Calu3 (cell line): ENCODE measurements at regions not wholly inside any gene's neighbourhood (a gene's known extent, or its start where the extent isn't known, plus 50 kb on each side); places are given as distances from the start of the nearest gene placed in this dataset.
"Not testable (repeated sequence)": the region's sequence is repeated elsewhere in the genome, so short reads cannot be mapped to it uniquely, and the experiment has no call there.

Experiments
- BruUV-seq: library from RNA; stranded (reverse); fragments of 400-500 nt; replicated peaks from 2 replicates; lab custom pipeline; 2021; lab: Mats Ljungman, UMichigan
- CTCF ChIA-PET: fragments of 300-600 bp; sonication (Branson Sonifier 250); formaldehyde crosslinking; loops from one replicate; lab custom pipeline; 2022; ENCODE audit warnings: antibody characterized with exemption; lab: Charles Lee
- DNase-seq: peaks from one replicate; pipeline ENCODE4 v3.0.0; 2022
- H3K27ac Mint-ChIP-seq: one replicate; pipeline ENCODE4 v1.8.0; 2022; ENCODE audit warnings: mixed read lengths; ENCODE audit not compliant: unreplicated experiment
- H3K27me3 Mint-ChIP-seq: one replicate; pipeline ENCODE4 v1.8.0; 2022; ENCODE audit warnings: mixed read lengths; ENCODE audit not compliant: unreplicated experiment
- H3K36me3 Mint-ChIP-seq: one replicate; pipeline ENCODE4 v1.8.0; 2022; ENCODE audit warnings: mild to moderate bottlenecking, moderate library complexity, mixed read lengths; ENCODE audit not compliant: insufficient read depth, unreplicated experiment
- H3K4me1 Mint-ChIP-seq: one replicate; pipeline ENCODE4 v1.8.0; 2022; ENCODE audit warnings: mild to moderate bottlenecking, low read depth, mixed read lengths; ENCODE audit not compliant: unreplicated experiment
- H3K4me3 Mint-ChIP-seq: one replicate; pipeline ENCODE4 v1.8.0; 2022; ENCODE audit warnings: mild to moderate bottlenecking, low read depth, moderate library complexity, mixed read lengths; ENCODE audit not compliant: unreplicated experiment
- H3K9me3 Mint-ChIP-seq: one replicate; pipeline ENCODE4 v1.8.0; 2022; ENCODE audit warnings: low read depth, mixed read lengths; ENCODE audit not compliant: unreplicated experiment
- intact Hi-C: fragments of 100-400 bp; cut with micrococcal nuclease; formaldehyde crosslinking; loops from one replicate; pipeline ENCODE4 v1.10.0; 2022; ENCODE audit not compliant: unreplicated experiment
- TF ChIP-seq, protein P1 (sequence below): fragments of 200-600 bp; IDR thresholded peaks from one replicate; pipeline ENCODE4 v1.8.0; 2022; ENCODE audit warnings: antibody characterized with exemption; ENCODE audit not compliant: unreplicated experiment

DNA sequence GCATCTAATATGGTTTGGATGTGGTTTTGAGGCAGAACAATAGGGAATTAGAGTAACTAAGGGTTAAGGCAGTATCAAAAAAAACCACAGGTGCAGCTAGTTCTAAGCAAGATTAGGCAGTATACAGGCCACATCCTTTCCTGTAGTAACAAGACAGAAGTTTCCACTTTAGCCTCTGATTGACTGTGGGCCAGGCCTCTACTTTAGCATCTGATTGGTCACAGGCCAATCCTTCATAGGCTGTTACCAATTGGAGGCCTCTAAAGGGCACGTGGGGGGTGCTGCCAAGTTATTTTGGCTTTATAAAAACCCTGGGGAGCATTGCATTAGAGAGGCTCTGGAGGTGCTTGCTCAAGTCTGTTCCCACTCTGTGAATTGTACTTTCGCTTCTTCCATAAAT is 144.1 kb upstream of the ST8SIA4 start:
- DNase-seq = no peak
- BruUV-seq = no TSS peak
- H3K27ac Mint-ChIP-seq = no peak overlapping the region
- CTCF ChIA-PET = no interaction called here
- TF ChIP-seq, protein P1, sequence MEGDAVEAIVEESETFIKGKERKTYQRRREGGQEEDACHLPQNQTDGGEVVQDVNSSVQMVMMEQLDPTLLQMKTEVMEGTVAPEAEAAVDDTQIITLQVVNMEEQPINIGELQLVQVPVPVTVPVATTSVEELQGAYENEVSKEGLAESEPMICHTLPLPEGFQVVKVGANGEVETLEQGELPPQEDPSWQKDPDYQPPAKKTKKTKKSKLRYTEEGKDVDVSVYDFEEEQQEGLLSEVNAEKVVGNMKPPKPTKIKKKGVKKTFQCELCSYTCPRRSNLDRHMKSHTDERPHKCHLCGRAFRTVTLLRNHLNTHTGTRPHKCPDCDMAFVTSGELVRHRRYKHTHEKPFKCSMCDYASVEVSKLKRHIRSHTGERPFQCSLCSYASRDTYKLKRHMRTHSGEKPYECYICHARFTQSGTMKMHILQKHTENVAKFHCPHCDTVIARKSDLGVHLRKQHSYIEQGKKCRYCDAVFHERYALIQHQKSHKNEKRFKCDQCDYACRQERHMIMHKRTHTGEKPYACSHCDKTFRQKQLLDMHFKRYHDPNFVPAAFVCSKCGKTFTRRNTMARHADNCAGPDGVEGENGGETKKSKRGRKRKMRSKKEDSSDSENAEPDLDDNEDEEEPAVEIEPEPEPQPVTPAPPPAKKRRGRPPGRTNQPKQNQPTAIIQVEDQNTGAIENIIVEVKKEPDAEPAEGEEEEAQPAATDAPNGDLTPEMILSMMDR = no peak
- intact Hi-C loops = loop anchor here (5.0 kb wide), 1 partner anchor 340 kb away; no protein-coding TSS in a partner anchor
- peaks cover 8% of the 10 kb centered on the region for H3K4me1 Mint-ChIP-seq
- no peaks in the 10 kb centered on the region for H3K36me3 Mint-ChIP-seq
- no peaks in the 10 kb centered on the region for H3K9me3 Mint-ChIP-seq
- H3K4me3 Mint-ChIP-seq = no peak overlapping the region
- H3K27me3 Mint-ChIP-seq = no peaks in the 10 kb centered on the region

DNA sequence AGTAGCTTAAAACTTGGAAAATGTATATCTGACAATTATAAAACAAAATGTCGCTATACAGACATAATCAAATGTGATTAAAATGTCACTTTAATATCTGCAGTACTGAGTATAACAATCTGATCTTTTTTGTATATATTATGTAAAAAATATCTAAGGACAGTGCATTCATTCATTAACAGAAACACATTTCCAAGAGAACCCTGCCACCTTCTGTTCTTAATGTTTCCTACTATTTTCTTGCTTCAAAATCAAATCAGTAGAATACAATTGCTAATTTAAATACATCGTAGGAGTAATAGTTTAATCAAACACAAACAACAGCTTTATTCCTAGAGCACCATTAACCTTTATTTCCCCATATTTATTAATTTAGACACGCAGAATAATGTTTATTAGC is 142.6 kb upstream of the ST8SIA4 start:
- intact Hi-C loops = loop anchor here (1.0 to 5.0 kb wide), 3 partner anchors 342 to 566 kb away; no protein-coding TSS in a partner anchor
- peaks cover 8% of the 10 kb centered on the region for H3K4me1 Mint-ChIP-seq

DNA sequence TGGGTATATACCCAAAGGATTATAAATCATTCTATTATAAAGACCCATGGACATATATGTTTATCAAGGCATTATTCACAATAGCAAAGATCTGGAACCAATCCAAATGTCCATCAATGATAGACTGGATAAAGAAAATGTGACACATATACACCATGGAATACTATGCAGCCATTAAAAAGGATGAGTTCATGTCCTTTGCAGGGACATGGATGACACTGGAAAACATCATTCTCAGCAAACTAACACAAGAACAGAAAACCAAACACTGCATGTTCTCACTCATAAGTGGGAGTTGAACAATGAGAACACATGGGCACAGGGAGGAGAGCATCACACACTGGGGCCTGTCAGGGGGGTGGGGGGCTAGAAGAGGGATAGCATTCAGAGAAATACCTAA is 136.9 kb upstream of the ST8SIA4 start:
- BruUV-seq, CTCF ChIA-PET: not testable (repeated sequence)

More for the DNA sequence above, 142.6 kb upstream of the ST8SIA4 start:
- CTCF ChIA-PET = no interaction called here
- no TSS peak for BruUV-seq
- Mint-ChIP-seq H3K36me3 (no peaks in the 10 kb centered on the region), H3K27me3 (no peaks in the 10 kb centered on the region), H3K9me3 (no peaks in the 10 kb centered on the region), H3K4me3 (no peak overlapping the region), H3K27ac (no peak overlapping the region)
- DNase-seq = no peak
- TF ChIP-seq, protein P1 = peak; percentile 14

DNA sequence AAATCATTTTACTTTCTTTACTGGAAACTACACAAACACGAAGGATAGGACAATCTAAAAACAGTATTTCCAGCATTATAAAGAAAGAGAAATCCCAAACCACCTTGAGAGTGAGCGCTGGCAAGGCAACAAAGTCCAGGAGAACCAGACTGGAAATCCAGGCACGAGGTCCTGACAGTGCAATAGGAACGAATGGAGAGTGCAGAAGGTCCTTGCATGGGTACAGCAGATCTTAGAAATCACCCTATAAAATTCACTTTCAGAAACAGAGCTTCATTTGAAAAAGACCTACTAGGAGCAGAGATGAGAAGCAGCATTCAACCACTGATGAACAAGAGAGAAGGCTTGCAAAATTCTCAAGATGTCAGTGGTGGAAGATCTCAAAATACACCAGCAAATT is 133.7 kb upstream of the ST8SIA4 start:
- Mint-ChIP-seq H3K4me3 (no peak overlapping the region), H3K27ac (no peak overlapping the region), H3K27me3 (no peaks in the 10 kb centered on the region), H3K9me3 (no peaks in the 10 kb centered on the region), H3K4me1 (no peaks in the 10 kb centered on the region), H3K36me3 (no peaks in the 10 kb centered on the region)
- intact Hi-C loops = no loop called here
- TF ChIP-seq, protein P1 = no peak
- CTCF ChIA-PET = no interaction called here
- DNase-seq = no peak
- no TSS peak for BruUV-seq

More for the DNA sequence above, 136.9 kb upstream of the ST8SIA4 start:
- DNase-seq, H3K9me3 Mint-ChIP-seq, H3K27ac Mint-ChIP-seq, H3K27me3 Mint-ChIP-seq, intact Hi-C loops, H3K4me3 Mint-ChIP-seq, H3K4me1 Mint-ChIP-seq, H3K36me3 Mint-ChIP-seq: not testable (repeated sequence)

DNA sequence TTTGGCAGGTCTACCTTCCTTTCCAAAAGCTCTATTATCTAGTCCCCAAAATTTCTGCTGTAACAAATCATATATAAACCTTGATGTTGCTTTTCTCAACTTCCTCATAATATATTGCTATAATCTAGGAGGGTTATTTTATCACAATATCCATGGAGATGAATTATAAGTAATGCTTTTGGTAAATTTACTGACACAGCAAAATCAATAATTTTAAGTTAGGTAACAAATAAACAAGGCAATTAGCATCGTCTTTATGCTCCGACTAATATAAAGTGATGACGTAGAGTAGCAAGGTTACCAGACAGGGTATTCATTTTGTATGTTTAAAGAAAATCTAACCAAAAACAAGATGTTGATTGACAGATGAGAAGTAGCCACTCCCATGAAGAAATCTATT is 132.3 kb upstream of the ST8SIA4 start:
- no peaks in the 10 kb centered on the region for H3K27me3 Mint-ChIP-seq
- H3K36me3 Mint-ChIP-seq = no peaks in the 10 kb centered on the region
- no peak for DNase-seq
- BruUV-seq = no TSS peak
- H3K27ac Mint-ChIP-seq = no peak overlapping the region
- TF ChIP-seq, protein P1 = no peak
- no peaks in the 10 kb centered on the region for H3K4me1 Mint-ChIP-seq
- intact Hi-C loops = no loop called here
- CTCF ChIA-PET = no interaction called here
- no peak overlapping the region for H3K4me3 Mint-ChIP-seq
- H3K9me3 Mint-ChIP-seq = no peaks in the 10 kb centered on the region
